Tibial nerve (tissue), 4 donors: ENCODE measurements at regions not wholly inside any gene's neighbourhood (a gene's known extent, or its start where the extent isn't known, plus 50 kb on each side); places are given as distances from the start of the nearest gene placed in this dataset.

Source experiments
- EP300 ChIP-seq, 2 donors: sonication (generic); formaldehyde crosslinking; IDR thresholded peaks; one replicate each; pipeline ENCODE4 v1.6.1; 2017; ENCODE audit warnings: antibody characterized with exemption in 2 of 2, mild to moderate bottlenecking in 1 of 2
- POLR2A ChIP-seq, 2 donors: fragments of 450-650 bp; IDR thresholded peaks; one replicate each; pipeline ENCODE4 v1.6.1; 2017; ENCODE audit warnings: antibody characterized with exemption in 2 of 2, mild to moderate bottlenecking in 2 of 2, moderate library complexity in 2 of 2
- TF ChIP-seq, protein P1 (sequence below), 5 experiments: fragments of 200-600 bp in 3 of 5; fragments of 450-650 bp in 2 of 5; sonication (generic) in 3 of 5; IDR thresholded peaks; one replicate each; pipeline ENCODE4 v1.5.1; 2016 to 2019; ENCODE audit warnings: antibody characterized with exemption in 5 of 5, mild to moderate bottlenecking in 3 of 5, moderate library complexity in 2 of 5

- no peak for TF ChIP-seq POLR2A (IDR thresholded peaks at IDR 0.05)
- TF ChIP-seq, protein P1, sequence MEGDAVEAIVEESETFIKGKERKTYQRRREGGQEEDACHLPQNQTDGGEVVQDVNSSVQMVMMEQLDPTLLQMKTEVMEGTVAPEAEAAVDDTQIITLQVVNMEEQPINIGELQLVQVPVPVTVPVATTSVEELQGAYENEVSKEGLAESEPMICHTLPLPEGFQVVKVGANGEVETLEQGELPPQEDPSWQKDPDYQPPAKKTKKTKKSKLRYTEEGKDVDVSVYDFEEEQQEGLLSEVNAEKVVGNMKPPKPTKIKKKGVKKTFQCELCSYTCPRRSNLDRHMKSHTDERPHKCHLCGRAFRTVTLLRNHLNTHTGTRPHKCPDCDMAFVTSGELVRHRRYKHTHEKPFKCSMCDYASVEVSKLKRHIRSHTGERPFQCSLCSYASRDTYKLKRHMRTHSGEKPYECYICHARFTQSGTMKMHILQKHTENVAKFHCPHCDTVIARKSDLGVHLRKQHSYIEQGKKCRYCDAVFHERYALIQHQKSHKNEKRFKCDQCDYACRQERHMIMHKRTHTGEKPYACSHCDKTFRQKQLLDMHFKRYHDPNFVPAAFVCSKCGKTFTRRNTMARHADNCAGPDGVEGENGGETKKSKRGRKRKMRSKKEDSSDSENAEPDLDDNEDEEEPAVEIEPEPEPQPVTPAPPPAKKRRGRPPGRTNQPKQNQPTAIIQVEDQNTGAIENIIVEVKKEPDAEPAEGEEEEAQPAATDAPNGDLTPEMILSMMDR (IDR thresholded peaks at IDR 0.05), result no peak
- no peak for TF ChIP-seq EP300 (IDR thresholded peaks at IDR 0.05)
Observed at GRCh38 chr21:15199414-15200383, 134.9 kb upstream of the NRIP1 start.
